ENCODE measurements at regions not wholly inside any gene's neighbourhood (a gene's known extent, or its start where the extent isn't known, plus 50 kb on each side); places are given as distances from the start of the nearest gene placed in this dataset.

GRCh38 chr5:129821477-129822131, 73.7 kb downstream of the MINAR2 start:
- TF ChIP-seq CTCF (IDR thresholded peaks at IDR 0.05; ENCODE audit: low read depth, low read length, missing control alignments) = no peak
- no peak overlapping the region for H3K4me3 ChIP-seq (replicated peaks; ENCODE audit: low read depth, low read length)
- no peak for DNase-seq (ENCODE audit: extremely low read depth, low read depth)

- DNase-seq (ENCODE audit: extremely low read depth, low read depth) = no peak
- no peak for TF ChIP-seq CTCF (IDR thresholded peaks at IDR 0.05; ENCODE audit: low read depth, low read length, missing control alignments)
- no peak overlapping the region for H3K4me3 ChIP-seq (replicated peaks; ENCODE audit: low read depth, low read length)
Measured at GRCh38 chr5:129830288-129830687, 74.0 kb upstream of the CHSY3 start.

- DNase-seq (ENCODE audit: extremely low read depth, low read depth) = no peak
- H3K4me3 ChIP-seq (replicated peaks; ENCODE audit: low read depth, low read length) = no peak overlapping the region
- no peak for TF ChIP-seq CTCF (IDR thresholded peaks at IDR 0.05; ENCODE audit: low read depth, low read length, missing control alignments)
Measured at GRCh38 chr5:129836321-129836720, 67.9 kb upstream of the CHSY3 start.

GRCh38 chr5:129844764-129845163, 59.5 kb upstream of the CHSY3 start:
- H3K4me3 ChIP-seq (replicated peaks; ENCODE audit: low read depth, low read length) = no peak overlapping the region
- no peak for TF ChIP-seq CTCF (IDR thresholded peaks at IDR 0.05; ENCODE audit: low read depth, low read length, missing control alignments)
- no peak for DNase-seq (ENCODE audit: extremely low read depth, low read depth)

- TF ChIP-seq CTCF (IDR thresholded peaks at IDR 0.05; ENCODE audit: low read depth, low read length, missing control alignments) = peak; percentile 96
- peak; percentile 59 for DNase-seq (ENCODE audit: extremely low read depth, low read depth)
- H3K4me3 ChIP-seq (replicated peaks; ENCODE audit: low read depth, low read length) = no peak overlapping the region
Measured at GRCh38 chr5:129852747-129853352, 51.4 kb upstream of the CHSY3 start.

GRCh38 chr5:129853588-129853987, 50.7 kb upstream of the CHSY3 start:
- TF ChIP-seq CTCF (IDR thresholded peaks at IDR 0.05; ENCODE audit: low read depth, low read length, missing control alignments) = no peak
- DNase-seq (ENCODE audit: extremely low read depth, low read depth) = no peak
- no peak overlapping the region for H3K4me3 ChIP-seq (replicated peaks; ENCODE audit: low read depth, low read length)
